Testis (tissue), 2 donors: ENCODE measurements at regions not wholly inside any gene's neighbourhood (a gene's known extent, or its start where the extent isn't known, plus 50 kb on each side); places are given as distances from the start of the nearest gene placed in this dataset.

Source experiments
- POLR2A ChIP-seq: fragments of 450-650 bp; IDR thresholded peaks from one replicate; pipeline ENCODE4 v1.6.1; 2017; ENCODE audit warnings: antibody characterized with exemption, mild to moderate bottlenecking, moderate library complexity
- TF ChIP-seq, protein P1 (sequence below), 3 experiments: fragments of 450-650 bp in 2 of 3; fragments of 200-600 bp in 1 of 3; sonication (generic) in 1 of 3; IDR thresholded peaks; one replicate each; pipeline ENCODE4 v1.5.1; 2016 to 2019; ENCODE audit warnings: antibody characterized with exemption in 3 of 3, mild to moderate bottlenecking in 2 of 3, moderate library complexity in 1 of 3

DNA sequence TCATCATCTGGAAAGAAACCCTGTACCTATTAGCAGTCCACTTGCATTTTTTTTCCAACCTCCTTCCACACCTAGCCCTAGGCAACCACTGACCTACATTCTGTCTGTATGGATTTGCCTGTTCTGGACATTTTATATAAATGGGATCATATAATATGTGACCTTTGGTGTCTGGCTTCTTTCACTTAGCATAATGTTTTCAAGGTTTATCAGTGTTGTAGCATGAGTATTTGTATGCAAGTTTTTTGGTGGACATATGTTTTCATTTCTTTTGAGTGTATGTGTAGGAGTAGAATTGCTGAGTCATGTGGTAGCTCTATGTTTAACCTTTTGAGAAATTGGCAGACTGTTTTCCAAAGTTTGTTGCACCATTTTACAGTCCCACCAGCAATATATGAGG, 198.6 kb downstream of the CEP135 start:
- TF ChIP-seq POLR2A = no peak
- TF ChIP-seq, protein P1, sequence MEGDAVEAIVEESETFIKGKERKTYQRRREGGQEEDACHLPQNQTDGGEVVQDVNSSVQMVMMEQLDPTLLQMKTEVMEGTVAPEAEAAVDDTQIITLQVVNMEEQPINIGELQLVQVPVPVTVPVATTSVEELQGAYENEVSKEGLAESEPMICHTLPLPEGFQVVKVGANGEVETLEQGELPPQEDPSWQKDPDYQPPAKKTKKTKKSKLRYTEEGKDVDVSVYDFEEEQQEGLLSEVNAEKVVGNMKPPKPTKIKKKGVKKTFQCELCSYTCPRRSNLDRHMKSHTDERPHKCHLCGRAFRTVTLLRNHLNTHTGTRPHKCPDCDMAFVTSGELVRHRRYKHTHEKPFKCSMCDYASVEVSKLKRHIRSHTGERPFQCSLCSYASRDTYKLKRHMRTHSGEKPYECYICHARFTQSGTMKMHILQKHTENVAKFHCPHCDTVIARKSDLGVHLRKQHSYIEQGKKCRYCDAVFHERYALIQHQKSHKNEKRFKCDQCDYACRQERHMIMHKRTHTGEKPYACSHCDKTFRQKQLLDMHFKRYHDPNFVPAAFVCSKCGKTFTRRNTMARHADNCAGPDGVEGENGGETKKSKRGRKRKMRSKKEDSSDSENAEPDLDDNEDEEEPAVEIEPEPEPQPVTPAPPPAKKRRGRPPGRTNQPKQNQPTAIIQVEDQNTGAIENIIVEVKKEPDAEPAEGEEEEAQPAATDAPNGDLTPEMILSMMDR (IDR thresholded peaks at IDR 0.05) = no peak
